ENCODE measurements at regions not wholly inside any gene's neighbourhood (a gene's known extent, or its start where the extent isn't known, plus 50 kb on each side); places are given as distances from the start of the nearest gene placed in this dataset.

- ATAC-seq: no peak
- ChIA-PET CTCF (no interaction called here), RAD21 (ENCODE audit: low non-redundant PET in 1 of 2, low total read pairs in 2 of 2, uncharacterized antibody in 2 of 2, unreplicated experiment in 2 of 2) (no interaction called here), POLR2A (no interaction called here)
- intact Hi-C loops (cut with micrococcal nuclease): no loop called here
- no peak for DNase-seq (ENCODE audit: low read depth, low spot score)
- H3K9ac ChIP-seq (ENCODE audit: low read length): no peak overlapping the region
- H3K4me3 ChIP-seq (replicated peaks in 1 of 2; ENCODE audit: low read depth in 1 of 2, low read length in 2 of 2): no peak overlapping the region
- H3K4me1 ChIP-seq (ENCODE audit: control insufficient read depth in 1 of 2, insufficient read depth in 2 of 2, low read length in 2 of 2): no peaks in the 10 kb centered on the region
- H3K9me2 ChIP-seq (ENCODE audit: insufficient read depth): no peaks in the 10 kb centered on the region
- no peaks in the 10 kb centered on the region for H4K20me1 ChIP-seq (ENCODE audit: insufficient read depth)
- H3K79me2 ChIP-seq (ENCODE audit: insufficient read depth, low read length): no peaks in the 10 kb centered on the region
- H3K9me3 ChIP-seq (ENCODE audit: control insufficient read depth in 1 of 2, insufficient read depth in 1 of 2, low read depth in 1 of 2, low read length in 2 of 2): no peaks in the 10 kb centered on the region
- H3K27me3 ChIP-seq (ENCODE audit: insufficient read depth, low read length): peaks cover 14% of the 10 kb centered on the region
- BruUV-seq (replicated peaks): no TSS peak
- H3K36me3 ChIP-seq (ENCODE audit: control insufficient read depth in 1 of 2, insufficient read depth in 2 of 2, low read length in 2 of 2): no peaks in the 10 kb centered on the region
- H2AFZ ChIP-seq (ENCODE audit: low read depth, low read length, poor library complexity, severe bottlenecking): no peak overlapping the region
- no peak overlapping the region for H3K4me2 ChIP-seq (ENCODE audit: low read length)
- no peak overlapping the region for H3K27ac ChIP-seq (ENCODE audit: low read depth, low read length)
- TF ChIP-seq CBX3 (IDR thresholded peaks at IDR 0.05; ENCODE audit: low read depth) (no peak), SP1 (IDR thresholded peaks at IDR 0.05; ENCODE audit: low read depth) (no peak), EGR1 (IDR thresholded peaks at IDR 0.05; ENCODE audit: low read depth) (no peak), EZH2phosphoT487 (IDR thresholded peaks at IDR 0.05; ENCODE audit: borderline replicate concordance) (no peak), POLR2A (IDR thresholded peaks at IDR 0.05; ENCODE audit: borderline replicate concordance, extremely low read depth, insufficient read depth, insufficient read length) (no peak), ZFX (IDR thresholded peaks at IDR 0.05) (no peak), SIN3A (IDR thresholded peaks at IDR 0.05; ENCODE audit: low read depth) (no peak), ATF3 (IDR thresholded peaks at IDR 0.05) (no peak)
Observed at GRCh38 chr5:67880511-67880805, 335.1 kb upstream of the PIK3R1 start.

DNA sequence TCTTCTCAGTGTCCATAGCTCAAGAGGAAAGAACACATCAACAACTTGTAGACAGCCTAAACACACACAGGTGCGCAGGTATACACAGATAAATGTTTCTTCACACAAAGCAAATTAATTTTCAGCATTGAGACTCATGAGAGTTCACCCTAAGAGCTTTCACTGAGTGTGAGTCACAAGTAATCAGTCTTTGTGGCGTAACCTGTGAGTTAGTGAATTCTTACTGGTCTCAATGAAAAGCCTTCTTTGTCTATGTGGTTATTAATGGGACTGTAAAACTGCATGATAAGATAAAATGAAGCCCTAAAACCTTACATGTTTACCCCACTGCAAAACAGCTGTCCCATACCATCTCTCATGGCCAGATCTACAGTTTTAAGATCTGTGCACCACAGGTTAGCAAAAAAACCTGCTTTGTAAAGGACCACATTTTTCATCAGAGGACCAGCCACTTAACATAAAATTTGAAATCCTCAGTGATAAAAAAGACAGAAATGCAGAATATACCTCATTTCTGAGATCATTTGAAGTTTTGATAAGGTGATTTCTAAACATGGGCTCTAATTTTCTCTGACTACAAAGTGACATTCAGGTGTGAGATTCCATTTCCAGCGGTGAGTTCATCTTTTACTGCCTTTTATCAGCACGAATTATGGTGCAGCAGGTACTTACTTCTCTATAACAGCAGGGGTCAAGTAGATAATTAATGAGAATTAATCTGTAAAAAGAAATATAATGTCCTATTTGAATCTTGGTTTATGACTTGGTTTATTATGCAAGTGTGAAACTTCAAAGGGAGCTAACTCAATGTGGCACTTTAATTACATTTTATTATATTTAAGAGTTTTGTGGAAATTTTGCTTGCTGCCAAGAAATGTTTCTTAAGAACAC lies 335.7 kb upstream of the PIK3R1 start:
- TF ChIP-seq YY1 (IDR thresholded peaks at IDR 0.05; ENCODE audit: extremely low read depth, insufficient replicate concordance, low read depth, low read length) (no peak), EGR1 (IDR thresholded peaks at IDR 0.05; ENCODE audit: low read depth) (no peak)
- no peaks in the 10 kb centered on the region for H3K9me3 ChIP-seq (ENCODE audit: control insufficient read depth in 1 of 2, insufficient read depth in 1 of 2, low read depth in 1 of 2, low read length in 2 of 2)
- no peaks in the 10 kb centered on the region for H3K9me2 ChIP-seq (ENCODE audit: insufficient read depth)
- no TSS peak for BruUV-seq (replicated peaks)
- no peaks in the 10 kb centered on the region for H3K79me2 ChIP-seq (ENCODE audit: insufficient read depth, low read length)
- no peak overlapping the region for H2AFZ ChIP-seq (ENCODE audit: low read depth, low read length, poor library complexity, severe bottlenecking)
- peaks cover 14% of the 10 kb centered on the region for H3K27me3 ChIP-seq (ENCODE audit: insufficient read depth, low read length)
- no peak overlapping the region for H3K9ac ChIP-seq (ENCODE audit: low read length)
- H3K27ac ChIP-seq (ENCODE audit: low read depth, low read length): no peak overlapping the region
- ChIA-PET CTCF (no interaction called here), POLR2A (no interaction called here), RAD21 (ENCODE audit: low non-redundant PET in 1 of 2, low total read pairs in 2 of 2, uncharacterized antibody in 2 of 2, unreplicated experiment in 2 of 2) (no interaction called here)
- no peak for ATAC-seq
- no peaks in the 10 kb centered on the region for H3K36me3 ChIP-seq (ENCODE audit: control insufficient read depth in 1 of 2, insufficient read depth in 2 of 2, low read length in 2 of 2)
- DNase-seq (ENCODE audit: low read depth, low spot score): no peak
- intact Hi-C loops (cut with micrococcal nuclease): no loop called here
- H3K4me3 ChIP-seq (replicated peaks in 1 of 2; ENCODE audit: low read depth in 1 of 2, low read length in 2 of 2): no peak overlapping the region
- no peaks in the 10 kb centered on the region for H3K4me1 ChIP-seq (ENCODE audit: control insufficient read depth in 1 of 2, insufficient read depth in 2 of 2, low read length in 2 of 2)
- H4K20me1 ChIP-seq (ENCODE audit: insufficient read depth): no peaks in the 10 kb centered on the region
- H3K4me2 ChIP-seq (ENCODE audit: low read length): no peak overlapping the region
